ENCODE measurements at regions not wholly inside any gene's neighbourhood (a gene's known extent, or its start where the extent isn't known, plus 50 kb on each side); places are given as distances from the start of the nearest gene placed in this dataset.
"Not testable (repeated sequence)": the region's sequence is repeated elsewhere in the genome, so short reads cannot be mapped to it uniquely, and the experiment has no call there.

DNA sequence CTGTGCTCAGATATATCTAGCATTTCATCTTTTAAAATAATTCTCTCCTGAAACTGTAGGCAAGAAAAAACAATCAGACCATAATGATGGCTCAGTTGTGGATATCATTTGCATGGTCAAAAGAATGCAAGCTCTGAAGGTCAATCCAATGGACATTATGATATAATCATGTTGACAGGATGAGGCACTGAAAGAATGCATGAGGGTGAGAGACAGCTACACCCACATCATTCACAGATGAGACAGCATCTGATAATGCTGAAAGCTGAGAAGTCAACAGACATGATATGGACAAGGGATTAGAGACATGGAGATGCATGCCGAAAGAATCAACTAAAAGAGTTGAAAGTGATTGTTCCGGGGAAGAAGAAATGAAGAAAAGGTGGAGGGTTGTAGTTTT, 346.4 kb upstream of the CDH5 start:
- Histone ChIP-seq H3K27me3 (peaks cover 0 to 5% (median 0%) of the 10 kb centered on the region in 7 donors), H3K27ac (no peak overlapping the region), H3K36me3 (no peaks in the 10 kb centered on the region), H3K4me1 (no peaks in the 10 kb centered on the region), H3K9me3 (peaks cover 0 to 10% (median 0%) of the 10 kb centered on the region in 11 donors), H3K4me3 (no peak overlapping the region)
- ATAC-seq (no peak), DNase-seq (no peak)
- 97 to 98% methylated on average over 2 of the region's 2 CpGs for WGBS, 2 donors
- intact Hi-C loops (cut with DNase I), result no loop called here
- TF ChIP-seq, protein P1, sequence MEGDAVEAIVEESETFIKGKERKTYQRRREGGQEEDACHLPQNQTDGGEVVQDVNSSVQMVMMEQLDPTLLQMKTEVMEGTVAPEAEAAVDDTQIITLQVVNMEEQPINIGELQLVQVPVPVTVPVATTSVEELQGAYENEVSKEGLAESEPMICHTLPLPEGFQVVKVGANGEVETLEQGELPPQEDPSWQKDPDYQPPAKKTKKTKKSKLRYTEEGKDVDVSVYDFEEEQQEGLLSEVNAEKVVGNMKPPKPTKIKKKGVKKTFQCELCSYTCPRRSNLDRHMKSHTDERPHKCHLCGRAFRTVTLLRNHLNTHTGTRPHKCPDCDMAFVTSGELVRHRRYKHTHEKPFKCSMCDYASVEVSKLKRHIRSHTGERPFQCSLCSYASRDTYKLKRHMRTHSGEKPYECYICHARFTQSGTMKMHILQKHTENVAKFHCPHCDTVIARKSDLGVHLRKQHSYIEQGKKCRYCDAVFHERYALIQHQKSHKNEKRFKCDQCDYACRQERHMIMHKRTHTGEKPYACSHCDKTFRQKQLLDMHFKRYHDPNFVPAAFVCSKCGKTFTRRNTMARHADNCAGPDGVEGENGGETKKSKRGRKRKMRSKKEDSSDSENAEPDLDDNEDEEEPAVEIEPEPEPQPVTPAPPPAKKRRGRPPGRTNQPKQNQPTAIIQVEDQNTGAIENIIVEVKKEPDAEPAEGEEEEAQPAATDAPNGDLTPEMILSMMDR (IDR thresholded peaks at IDR 0.05), result no peak

DNA sequence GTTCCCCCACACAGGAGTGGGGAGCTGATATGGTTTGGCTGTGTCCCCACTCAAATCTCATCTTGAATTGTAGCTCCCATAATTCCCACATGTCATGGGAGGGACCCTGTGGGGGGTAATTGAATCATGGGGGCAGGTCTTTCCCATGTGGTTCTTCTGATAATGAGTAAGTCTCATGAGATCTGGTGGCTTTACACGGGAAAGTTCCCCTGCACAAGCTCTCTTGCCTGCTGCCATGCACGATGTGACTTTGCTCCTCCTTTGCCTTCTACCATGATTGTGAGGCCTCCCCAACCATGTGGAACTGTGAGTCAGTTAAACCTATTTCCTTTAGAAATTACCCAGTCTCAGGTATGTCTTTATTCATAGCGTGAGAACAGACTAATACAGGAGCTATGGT, 347.0 kb upstream of the CDH5 start:
- H3K9me3 ChIP-seq, H3K36me3 ChIP-seq, H3K27ac ChIP-seq, H3K4me3 ChIP-seq, H3K4me1 ChIP-seq, ATAC-seq, DNase-seq, H3K27me3 ChIP-seq: not testable (repeated sequence)
- 83 to 86% methylated on average over 3 of the region's 3 CpGs for WGBS, 2 donors
- intact Hi-C loops (cut with DNase I), result loop anchor here in 1 of 10 donors (10.0 kb wide), 1 partner anchor 115 kb away; no protein-coding TSS in a partner anchor

DNA sequence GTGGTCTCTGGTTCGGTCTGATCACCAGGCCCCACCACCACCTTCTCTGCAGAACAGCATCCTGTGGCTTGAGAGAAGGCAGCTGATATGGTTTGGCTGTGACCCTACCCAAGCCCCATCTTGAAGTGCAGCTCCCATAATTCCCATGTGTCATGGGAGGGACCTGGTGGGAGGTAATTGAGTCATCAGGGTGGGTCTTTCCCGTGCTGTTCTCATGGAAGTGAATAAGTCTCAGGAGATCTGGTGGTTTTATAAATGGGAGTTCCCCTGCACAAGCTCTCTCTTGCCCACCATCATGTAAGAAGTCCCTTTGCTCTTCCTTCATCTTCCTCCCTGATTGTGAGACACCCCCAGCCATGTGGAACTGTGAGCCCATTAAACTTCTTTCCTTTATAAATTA, 352.3 kb upstream of the CDH5 start:
- H3K9me3 ChIP-seq, result no peaks in the 10 kb centered on the region
- DNase-seq (no peak), ATAC-seq (no peak)
- no peaks in the 10 kb centered on the region for H3K36me3 ChIP-seq
- no peaks in the 10 kb centered on the region for H3K4me1 ChIP-seq
- TF ChIP-seq, protein P1 (IDR thresholded peaks at IDR 0.05), result no peak
- H3K4me3 ChIP-seq, result no peak overlapping the region
- no peaks in the 10 kb centered on the region for H3K27me3 ChIP-seq
- intact Hi-C loops (cut with DNase I), result loop anchor here in 1 of 10 donors (10.0 kb wide), 1 partner anchor 121 kb away; no protein-coding TSS in a partner anchor
- WGBS, 2 donors, result 77 to 78% methylated on average over 2 of the region's 2 CpGs
- no peak overlapping the region for H3K27ac ChIP-seq

DNA sequence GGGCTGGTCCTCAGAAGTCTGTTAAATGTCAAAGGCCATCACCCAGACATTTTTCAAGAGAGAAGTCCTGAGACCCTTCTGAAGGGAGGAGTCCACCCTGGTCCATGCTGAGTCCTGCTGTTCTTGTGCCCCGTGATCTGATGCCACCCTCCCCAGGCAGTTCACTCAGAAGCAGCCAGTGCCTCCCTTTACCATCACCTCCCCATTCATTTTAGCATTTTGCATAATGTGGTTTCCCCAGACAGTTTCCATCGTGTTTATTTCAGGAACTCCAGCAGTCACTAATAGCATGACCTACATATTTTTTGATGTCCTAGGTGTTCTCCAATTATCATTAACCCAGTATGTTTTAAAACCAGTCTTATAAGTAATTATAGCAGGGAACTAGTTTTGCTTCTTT, 353.0 kb upstream of the CDH5 start:
- ATAC-seq, result no peak
- H3K4me3 ChIP-seq, result no peak overlapping the region
- TF ChIP-seq, protein P1 (IDR thresholded peaks at IDR 0.05), result no peak
- no peaks in the 10 kb centered on the region for H3K36me3 ChIP-seq
- WGBS, 2 donors, result 68 to 80% methylated on average over 2 of the region's 2 CpGs
- no peaks in the 10 kb centered on the region for H3K27me3 ChIP-seq
- no peaks in the 10 kb centered on the region for H3K4me1 ChIP-seq
- no peak overlapping the region for H3K27ac ChIP-seq
- no peak for DNase-seq
- intact Hi-C loops (cut with DNase I), result loop anchor here in 1 of 10 donors (10.0 kb wide), 1 partner anchor 121 kb away; no protein-coding TSS in a partner anchor
- no peaks in the 10 kb centered on the region for H3K9me3 ChIP-seq

DNA sequence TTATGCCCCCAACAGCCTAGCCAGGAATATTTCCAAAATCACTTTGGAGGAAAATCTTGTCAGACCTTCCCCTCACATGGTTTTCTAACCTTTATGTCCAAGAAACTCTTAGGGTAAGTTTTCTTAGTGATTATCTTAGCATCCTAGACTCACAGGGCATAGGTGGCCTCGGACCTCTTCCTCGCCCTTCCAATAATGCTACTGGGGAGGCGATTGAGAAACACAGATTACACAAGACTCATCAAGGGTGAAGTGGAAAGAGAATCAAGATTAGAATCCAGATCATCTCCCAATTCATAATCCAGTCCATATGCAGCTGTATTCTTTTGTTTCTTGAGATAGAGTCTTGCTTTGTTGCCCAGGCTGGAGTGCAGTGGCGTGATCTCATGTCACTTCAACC, 358.4 kb upstream of the CDH5 start:
- peaks cover 0 to 14% (median 0%) of the 10 kb centered on the region in 9 donors for H3K4me1 ChIP-seq
- DNase-seq (no peak), ATAC-seq (no peak)
- TF ChIP-seq, protein P1 (IDR thresholded peaks at IDR 0.05), result no peak
- H3K9me3 ChIP-seq, result no peaks in the 10 kb centered on the region
- no peaks in the 10 kb centered on the region for H3K27me3 ChIP-seq
- no peaks in the 10 kb centered on the region for H3K36me3 ChIP-seq
- WGBS, 2 donors, result 95 to 96% methylated on average over 4 of the region's 4 CpGs
- H3K4me3 ChIP-seq, result no peak overlapping the region
- intact Hi-C loops (cut with DNase I), result no loop called here
- H3K27ac ChIP-seq, result no peak overlapping the region
